GM19328 (cell line): ENCODE measurements at regions not wholly inside any gene's neighbourhood (a gene's known extent, or its start where the extent isn't known, plus 50 kb on each side); places are given as distances from the start of the nearest gene placed in this dataset.
A peak's percentile ranks its signal among the peaks of the same experiment; 100 is the strongest.
"Not testable (repeated sequence)": the region's sequence is repeated elsewhere in the genome, so short reads cannot be mapped to it uniquely, and the experiment has no call there.

Source experiments
- ATAC-seq: cut with Tn5 transposase; IDR thresholded peaks from one replicate; pipeline ENCODE4 v1.9.1; 2021; ENCODE audit warnings: mild to moderate bottlenecking, moderate library complexity; ENCODE audit not compliant: unreplicated experiment

DNA sequence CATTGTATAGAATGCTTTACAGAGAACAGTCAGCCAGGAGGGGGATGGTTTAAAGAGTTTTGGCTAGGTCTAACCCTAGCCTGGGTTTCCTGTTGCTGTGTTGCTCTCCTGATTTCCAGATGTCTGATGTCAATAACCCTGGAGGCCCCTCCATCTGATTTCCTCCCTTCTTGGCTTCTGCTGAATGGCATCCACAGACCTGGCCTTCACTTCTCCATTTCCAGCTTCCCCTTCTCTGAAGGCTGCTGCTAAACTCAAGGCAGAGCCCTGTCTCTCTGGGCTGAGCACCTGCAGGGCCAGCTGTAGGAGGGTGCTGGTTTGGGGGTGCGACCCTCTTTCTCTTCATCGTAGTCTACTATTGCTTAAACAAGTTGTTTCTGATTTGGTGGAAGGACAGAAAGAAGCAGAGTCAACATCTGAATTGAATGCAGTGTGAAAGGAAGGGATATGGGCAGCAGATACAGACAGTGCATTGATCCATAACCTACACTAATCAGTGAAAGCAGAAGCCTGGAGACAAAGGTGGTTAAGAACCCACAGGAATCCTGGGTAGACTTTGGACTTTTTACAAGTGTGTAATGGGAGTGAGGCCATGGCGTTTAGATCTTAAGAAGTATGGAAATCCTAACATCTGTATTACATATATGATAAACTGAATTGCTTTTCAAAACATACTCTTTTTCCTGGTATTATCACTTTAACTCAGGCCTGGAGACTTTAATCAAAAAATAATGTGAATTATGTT is 153.6 kb downstream of the HRH4 start:
- no peak for ATAC-seq

DNA sequence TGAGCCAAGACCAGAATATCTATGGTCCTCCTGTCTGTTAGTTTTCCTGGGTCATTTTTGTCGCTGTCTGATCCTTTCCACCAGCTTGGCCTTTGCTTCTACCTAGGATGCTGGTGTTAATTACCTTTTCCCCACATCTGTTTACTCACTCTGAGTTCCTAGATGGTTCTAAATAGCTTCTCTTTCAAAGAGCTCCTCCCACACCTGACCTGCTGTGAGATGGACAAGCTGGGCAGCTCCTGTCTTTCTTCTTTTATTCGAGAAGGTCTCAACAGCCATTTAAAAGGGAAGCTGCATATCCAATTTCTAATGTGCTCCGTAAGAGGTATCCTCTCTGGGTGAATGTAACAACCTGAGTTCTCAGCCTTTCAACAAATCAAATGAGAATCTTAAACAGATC is 156.2 kb downstream of the HRH4 start:
- ATAC-seq, result no peak

DNA sequence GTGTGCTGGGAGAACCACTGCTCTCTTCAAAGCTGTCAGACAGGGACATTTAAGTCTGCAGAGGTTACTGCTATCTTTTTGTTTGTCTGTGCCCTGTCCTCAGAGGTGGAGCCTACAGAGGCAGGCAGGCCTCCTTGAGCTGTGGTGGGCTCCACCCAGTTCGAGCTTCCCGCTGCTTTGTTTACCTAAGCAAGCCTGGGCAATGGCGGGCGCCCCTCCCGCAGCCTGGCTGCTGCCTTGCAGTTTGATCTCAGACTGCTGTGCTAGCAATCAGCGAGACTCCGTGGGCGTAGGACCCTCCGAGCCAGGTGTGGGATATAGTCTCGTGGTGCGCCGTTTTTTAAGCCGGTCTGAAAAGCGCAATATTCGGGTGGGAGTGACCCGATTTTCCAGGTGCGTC is 164.0 kb downstream of the HRH4 start:
- ATAC-seq, result not testable (repeated sequence)

DNA sequence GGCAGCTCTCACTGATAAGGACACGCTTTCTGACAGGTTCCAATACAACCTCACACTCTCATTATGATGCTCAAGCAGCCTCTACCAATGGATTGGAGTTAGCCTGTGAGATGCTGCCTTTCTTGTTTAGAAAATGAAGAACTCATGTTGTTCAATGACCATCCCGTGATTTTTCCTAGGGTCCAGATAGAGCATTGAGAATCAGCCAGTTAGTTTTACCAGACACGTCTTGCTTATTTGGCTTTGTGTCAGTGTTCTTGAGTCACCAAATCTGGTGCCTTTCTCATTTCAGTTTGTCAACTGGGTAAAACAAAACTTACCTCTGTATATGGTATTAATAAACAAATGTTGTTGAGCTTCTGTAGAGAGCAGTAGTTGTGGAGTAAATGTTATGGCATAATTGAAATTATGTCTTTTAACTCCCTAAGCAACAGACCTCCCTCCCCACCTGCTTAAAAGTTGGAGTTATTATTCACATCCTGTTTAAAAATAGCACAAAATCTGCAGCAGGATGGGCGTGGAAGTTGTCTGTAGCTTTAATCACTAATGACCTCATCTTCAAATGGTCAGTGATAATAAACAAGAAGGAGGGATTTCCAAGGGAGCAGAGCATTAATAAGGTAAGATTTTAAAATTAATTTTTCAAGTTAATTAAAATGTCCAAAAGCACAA is 167.3 kb downstream of the HRH4 start:
- ATAC-seq, result no peak

GRCh38 chr18:24628326-24628725 is 167.9 kb downstream of the HRH4 start:
- ATAC-seq, result no peak

- ATAC-seq, result no peak
Observed at GRCh38 chr18:24629921-24630320, 169.5 kb downstream of the HRH4 start.

DNA sequence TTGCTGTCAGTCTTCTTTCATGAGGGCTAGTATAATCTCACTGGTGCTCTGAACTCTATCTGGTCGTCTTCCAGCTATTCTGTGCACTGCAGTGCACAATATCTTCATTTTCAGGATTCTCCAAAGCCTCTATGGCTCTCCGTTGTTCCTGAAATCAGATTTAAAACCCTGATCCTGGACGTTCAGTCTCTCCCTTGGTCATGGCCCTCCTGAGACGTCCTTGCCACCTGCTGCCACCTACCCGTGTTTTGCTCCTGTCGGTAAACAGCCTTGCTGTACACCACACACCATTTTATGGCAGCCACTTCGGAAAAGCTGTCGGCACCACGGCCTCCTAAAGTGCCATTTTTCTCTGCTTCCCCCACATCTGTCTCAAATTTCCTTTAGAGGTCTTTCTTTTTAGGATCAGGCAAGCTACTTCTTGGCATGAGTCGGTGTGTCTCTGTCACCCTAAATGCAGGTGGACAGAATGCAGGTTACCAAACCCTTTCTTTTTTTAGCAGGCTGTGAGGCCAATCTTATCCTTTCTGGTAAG is 170.0 kb downstream of the HRH4 start:
- no peak for ATAC-seq

DNA sequence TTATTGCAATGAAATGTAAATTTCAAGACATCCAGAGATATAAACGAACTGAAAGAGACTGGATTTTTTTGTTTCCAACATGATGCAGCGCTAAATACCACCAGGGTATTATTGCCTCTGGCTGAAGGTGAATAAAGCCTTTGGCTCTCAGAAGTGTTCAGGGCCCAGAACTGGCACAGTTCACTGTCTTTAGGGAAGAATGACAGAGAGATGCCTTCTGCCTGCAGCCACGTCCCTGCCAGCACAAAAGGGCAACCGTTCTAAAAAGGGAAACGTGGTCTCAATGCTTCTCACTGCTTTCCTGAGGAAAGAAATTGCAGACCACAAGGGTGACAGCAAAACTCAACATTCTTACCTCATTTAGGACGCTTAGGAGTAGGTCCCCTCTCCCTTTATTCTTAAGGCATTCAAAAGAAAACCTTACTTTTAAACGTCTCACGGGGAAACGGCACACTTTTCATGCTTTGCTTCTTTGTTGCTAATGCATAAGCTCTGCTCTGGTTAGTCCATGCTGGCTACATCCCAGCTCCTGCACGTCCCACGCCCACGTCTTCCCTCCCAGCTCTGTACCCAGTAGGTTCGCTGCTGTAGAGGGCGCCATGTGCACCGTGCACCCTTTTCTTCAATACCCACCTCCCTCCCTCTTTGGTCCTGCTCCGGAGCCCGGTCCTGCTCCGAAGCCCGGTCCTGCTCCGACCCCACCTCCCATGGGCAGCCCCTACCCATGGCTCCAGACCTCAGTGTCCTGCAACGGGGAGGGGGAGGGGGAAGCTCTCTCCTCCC is 171.0 kb downstream of the HRH4 start:
- ATAC-seq, result no peak

GRCh38 chr18:24632158-24632988 is 171.9 kb downstream of the HRH4 start:
- no peak for ATAC-seq

- ATAC-seq, result no peak
Observed at GRCh38 chr18:24633121-24633520, 172.7 kb downstream of the HRH4 start.

GRCh38 chr18:24649571-24649970 is 189.1 kb downstream of the HRH4 start:
- ATAC-seq, result no peak

DNA sequence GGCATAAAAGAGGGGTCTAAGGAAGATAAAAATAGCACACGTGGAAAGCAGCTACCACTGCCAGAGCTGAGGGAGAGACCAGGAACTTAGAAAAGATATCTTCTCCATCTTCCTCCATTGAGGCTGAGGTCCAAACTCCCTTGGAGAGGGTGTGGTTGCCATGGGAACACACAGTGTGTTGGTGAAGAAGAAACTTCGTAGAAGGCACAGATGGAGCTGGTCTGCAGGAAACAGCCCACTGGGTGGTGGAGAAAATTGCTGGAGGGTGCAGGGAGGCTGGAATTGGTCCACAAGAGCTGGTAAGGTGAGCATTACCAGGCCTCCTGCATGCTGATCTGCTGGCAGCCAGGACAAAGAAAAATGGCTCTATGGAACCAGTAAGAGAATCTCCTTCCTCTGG is 191.0 kb downstream of the HRH4 start:
- no peak for ATAC-seq

DNA sequence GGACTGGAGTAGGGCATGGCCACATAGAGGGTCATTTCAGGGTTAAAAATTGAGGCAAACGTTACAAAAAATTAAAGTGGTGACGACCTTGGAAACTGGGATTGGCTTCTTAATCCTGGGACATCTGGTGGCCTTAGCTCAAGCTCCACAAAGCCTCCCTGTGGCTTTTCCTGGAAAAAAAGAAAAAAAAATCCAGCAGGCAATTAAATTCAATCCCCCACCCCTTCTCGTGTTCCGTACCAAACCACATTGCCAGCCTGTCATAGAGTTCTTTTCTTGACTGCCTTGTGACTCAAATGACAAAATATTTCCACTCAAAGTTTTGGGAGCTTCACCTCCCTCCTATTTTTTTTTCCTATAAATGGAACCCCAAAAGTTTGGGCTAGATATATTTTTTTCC is 195.6 kb downstream of the HRH4 start:
- no peak for ATAC-seq

- ATAC-seq, result no peak
Observed at GRCh38 chr18:24656551-24657443, 196.4 kb downstream of the HRH4 start.

DNA sequence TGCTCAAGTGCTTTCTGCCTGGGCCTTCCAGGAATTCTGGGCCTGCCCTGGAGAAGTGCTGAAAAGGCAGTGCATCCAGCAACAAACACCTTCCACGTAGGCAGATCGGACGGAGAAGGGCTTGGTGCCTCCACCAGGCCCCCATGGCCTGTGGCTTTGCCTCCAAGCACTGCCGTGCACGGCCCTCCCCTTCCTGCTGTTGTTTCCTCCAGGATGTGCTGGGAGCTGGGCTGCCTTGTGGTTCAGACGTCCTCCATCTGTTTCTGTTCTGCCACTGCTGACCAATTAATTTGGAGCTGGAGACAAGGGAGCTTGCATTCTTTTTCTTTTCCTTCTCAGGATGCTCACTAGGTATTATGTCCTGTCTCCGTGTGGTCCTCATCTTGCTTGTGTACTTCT is 197.0 kb downstream of the HRH4 start:
- ATAC-seq, result no peak

GRCh38 chr18:24658302-24658701 is 197.9 kb downstream of the HRH4 start:
- no peak for ATAC-seq

GRCh38 chr18:24659827-24660720 is 199.6 kb downstream of the HRH4 start:
- peak; percentile 78 for ATAC-seq

- ATAC-seq, result no peak
Observed at GRCh38 chr18:24660956-24661355, 200.5 kb downstream of the HRH4 start.

- ATAC-seq, result no peak
Observed at GRCh38 chr18:24662412-24662821, 202.0 kb downstream of the HRH4 start.
